Mucosa of rectum (tissue), 2 donors: ENCODE measurements at regions not wholly inside any gene's neighbourhood (a gene's known extent, or its start where the extent isn't known, plus 50 kb on each side); places are given as distances from the start of the nearest gene placed in this dataset.

Experiments
- H3K27ac ChIP-seq, 2 donors: one replicate each; pipeline ENCODE4 v1.7.0; 2013; ENCODE audit warnings: inconsistent platforms in 2 of 2, low read depth in 2 of 2, low read length in 2 of 2
- H3K27me3 ChIP-seq, 2 donors: one replicate each; pipeline ENCODE4 v1.7.0; 2013; ENCODE audit warnings: low read length in 2 of 2; ENCODE audit not compliant: control insufficient read depth in 2 of 2, insufficient read depth in 2 of 2
- H3K36me3 ChIP-seq, 2 donors: one replicate each; pipeline ENCODE4 v1.7.0; 2013; ENCODE audit warnings: low read length in 2 of 2; ENCODE audit not compliant: control insufficient read depth in 2 of 2, insufficient read depth in 2 of 2
- H3K4me1 ChIP-seq, 2 donors: one replicate each; pipeline ENCODE4 v1.7.0; 2013; ENCODE audit warnings: low read length in 2 of 2, mild to moderate bottlenecking in 1 of 2; ENCODE audit not compliant: control insufficient read depth in 2 of 2, insufficient read depth in 2 of 2
- H3K4me3 ChIP-seq, 2 donors: one replicate each; pipeline ENCODE4 v1.7.0; 2013; ENCODE audit warnings: low read length in 2 of 2
- H3K9ac ChIP-seq, 2 donors: one replicate each; pipeline ENCODE4 v1.7.0; 2013; ENCODE audit warnings: low read length in 2 of 2, low read depth in 1 of 2, mild to moderate bottlenecking in 1 of 2
- H3K9me3 ChIP-seq, 2 donors: one replicate each; pipeline ENCODE4 v1.7.0; 2013; ENCODE audit warnings: low read length in 2 of 2; ENCODE audit not compliant: control insufficient read depth in 2 of 2
- donor health status: healthy.
- donor health status: Normal muscosa, but diverticular disease.

DNA sequence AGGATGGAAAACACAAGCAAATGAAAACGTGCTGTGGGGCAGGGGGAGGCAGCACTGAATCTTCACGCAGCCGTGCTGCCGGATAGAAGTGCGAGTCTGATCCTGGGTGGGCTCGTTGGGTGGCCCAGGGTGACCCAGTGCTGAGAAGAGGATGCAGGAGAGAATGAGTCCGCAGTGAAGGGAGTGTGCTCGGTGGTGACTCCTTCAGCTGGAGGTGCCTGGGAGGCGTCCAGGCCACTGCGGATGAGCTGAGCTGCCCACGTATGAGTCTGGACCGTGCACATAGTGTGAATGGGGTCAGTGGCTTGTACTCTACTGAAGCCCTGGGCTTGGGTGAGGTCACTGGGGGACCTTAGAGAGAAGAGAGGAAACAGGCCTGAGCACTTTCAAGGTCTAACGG, 190.0 kb upstream of the MGMT start:
- Histone ChIP-seq H3K9ac (no peak overlapping the region), H3K27me3 (peaks cover 0 to 2% of the 10 kb centered on the region in 2 donors), H3K4me3 (no peak overlapping the region), H3K27ac (no peak overlapping the region), H3K4me1 (no peaks in the 10 kb centered on the region), H3K9me3 (no peaks in the 10 kb centered on the region), H3K36me3 (no peaks in the 10 kb centered on the region)

DNA sequence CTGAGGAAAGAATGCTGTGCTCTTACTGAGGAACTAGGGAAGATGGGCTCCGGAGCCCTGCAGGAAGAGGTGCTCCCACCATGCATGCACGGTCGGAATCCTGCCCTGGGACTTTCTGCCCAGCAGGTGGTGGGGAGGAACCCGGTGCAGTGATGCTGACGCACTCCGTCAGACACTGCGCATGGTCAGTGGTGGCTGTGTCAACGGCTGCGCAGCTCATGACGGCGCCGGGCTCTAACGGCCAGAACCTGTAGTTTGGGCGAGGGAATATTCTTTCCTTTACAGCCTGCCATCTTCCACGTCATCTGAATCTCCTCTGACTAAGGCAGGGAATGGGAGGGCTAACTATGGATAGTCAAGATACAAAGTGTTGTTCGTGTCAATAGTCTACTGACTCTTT, 189.2 kb upstream of the MGMT start:
- no peaks in the 10 kb centered on the region for H3K9me3 ChIP-seq
- H3K27ac ChIP-seq = no peak overlapping the region
- H3K4me3 ChIP-seq = no peak overlapping the region
- no peaks in the 10 kb centered on the region for H3K36me3 ChIP-seq
- H3K9ac ChIP-seq = no peak overlapping the region
- H3K4me1 ChIP-seq = no peaks in the 10 kb centered on the region
- peaks cover 0 to 2% of the 10 kb centered on the region in 2 donors for H3K27me3 ChIP-seq

DNA sequence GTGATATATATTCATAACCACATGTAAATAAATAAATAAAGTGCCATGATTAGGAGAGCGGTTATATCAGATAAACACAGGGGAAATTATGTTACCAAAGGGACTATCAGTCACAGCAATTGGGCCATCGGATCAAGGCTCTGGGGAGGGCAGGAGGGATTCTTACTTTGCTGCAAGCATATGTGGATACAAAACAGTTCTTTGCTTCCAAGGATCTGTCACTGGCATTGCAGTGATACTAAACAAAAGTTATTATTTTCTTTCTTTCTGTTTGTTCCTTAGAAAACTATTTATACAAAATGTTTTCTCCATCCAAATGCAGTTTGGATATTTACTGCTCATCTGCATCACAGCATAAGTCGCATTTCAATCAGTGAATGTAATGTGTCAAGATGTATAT, 188.4 kb upstream of the MGMT start:
- Histone ChIP-seq H3K4me1 (no peaks in the 10 kb centered on the region), H3K36me3 (no peaks in the 10 kb centered on the region), H3K27ac (no peak overlapping the region), H3K9me3 (no peaks in the 10 kb centered on the region), H3K9ac (no peak overlapping the region), H3K27me3 (peaks cover 0 to 2% of the 10 kb centered on the region in 2 donors), H3K4me3 (no peak overlapping the region)

DNA sequence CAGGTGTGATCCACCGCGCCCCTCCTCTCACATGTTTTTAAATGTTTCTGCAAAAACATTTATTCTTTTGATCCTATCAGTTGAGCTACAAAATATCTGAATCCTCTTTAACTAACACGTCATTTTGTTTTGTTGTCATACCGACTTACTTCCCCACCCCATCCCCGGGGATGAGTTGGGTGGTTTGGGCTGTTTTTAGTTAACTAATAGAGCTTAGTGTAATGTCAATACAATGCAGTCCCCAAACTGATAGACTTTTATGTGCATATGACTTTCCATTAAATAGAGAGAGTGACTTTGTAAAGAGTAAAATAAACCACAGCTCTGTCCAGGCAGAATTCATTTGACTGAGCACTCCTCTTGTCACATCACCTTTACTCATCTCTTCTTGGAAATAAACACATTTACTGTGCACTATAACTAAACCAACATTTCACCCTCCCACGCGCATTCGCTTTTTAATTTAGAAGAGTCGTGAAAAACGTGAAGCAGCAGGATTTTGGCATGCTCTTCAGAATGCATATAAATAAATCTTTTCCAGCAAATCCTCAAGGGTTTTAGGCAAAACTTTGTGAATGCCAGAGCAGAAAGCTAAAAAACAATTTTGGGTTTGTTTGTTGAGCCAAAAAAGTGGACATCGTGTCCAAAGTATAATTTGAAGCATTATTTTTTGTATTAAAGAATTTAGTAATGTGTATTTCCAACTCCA, 187.4 kb upstream of the MGMT start:
- Histone ChIP-seq H3K36me3 (no peaks in the 10 kb centered on the region), H3K9ac (no peak overlapping the region), H3K4me3 (no peak overlapping the region), H3K27ac (no peak overlapping the region), H3K4me1 (no peaks in the 10 kb centered on the region), H3K27me3 (peaks cover 0 to 2% of the 10 kb centered on the region in 2 donors), H3K9me3 (no peaks in the 10 kb centered on the region)

DNA sequence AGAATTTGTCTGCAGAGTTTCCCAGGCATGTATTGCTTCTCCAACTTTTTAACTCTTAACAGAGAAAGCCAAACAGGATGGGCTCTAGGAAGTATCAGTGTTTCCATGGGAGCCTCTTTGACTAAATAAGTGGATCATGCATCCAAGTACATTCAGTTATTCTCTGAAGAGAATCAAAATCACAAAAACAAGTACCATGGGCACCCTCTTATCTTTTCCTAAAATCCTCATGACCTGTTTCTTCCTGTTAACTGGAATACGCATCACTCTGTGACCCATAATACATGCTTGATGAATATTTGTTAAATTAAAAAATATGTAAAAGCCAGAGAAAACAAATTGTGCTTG, 186.9 kb upstream of the MGMT start:
- Histone ChIP-seq H3K9me3 (no peaks in the 10 kb centered on the region), H3K4me1 (no peaks in the 10 kb centered on the region), H3K27me3 (peaks cover 0 to 2% of the 10 kb centered on the region in 2 donors), H3K9ac (no peak overlapping the region), H3K27ac (no peak overlapping the region), H3K4me3 (no peak overlapping the region), H3K36me3 (no peaks in the 10 kb centered on the region)

DNA sequence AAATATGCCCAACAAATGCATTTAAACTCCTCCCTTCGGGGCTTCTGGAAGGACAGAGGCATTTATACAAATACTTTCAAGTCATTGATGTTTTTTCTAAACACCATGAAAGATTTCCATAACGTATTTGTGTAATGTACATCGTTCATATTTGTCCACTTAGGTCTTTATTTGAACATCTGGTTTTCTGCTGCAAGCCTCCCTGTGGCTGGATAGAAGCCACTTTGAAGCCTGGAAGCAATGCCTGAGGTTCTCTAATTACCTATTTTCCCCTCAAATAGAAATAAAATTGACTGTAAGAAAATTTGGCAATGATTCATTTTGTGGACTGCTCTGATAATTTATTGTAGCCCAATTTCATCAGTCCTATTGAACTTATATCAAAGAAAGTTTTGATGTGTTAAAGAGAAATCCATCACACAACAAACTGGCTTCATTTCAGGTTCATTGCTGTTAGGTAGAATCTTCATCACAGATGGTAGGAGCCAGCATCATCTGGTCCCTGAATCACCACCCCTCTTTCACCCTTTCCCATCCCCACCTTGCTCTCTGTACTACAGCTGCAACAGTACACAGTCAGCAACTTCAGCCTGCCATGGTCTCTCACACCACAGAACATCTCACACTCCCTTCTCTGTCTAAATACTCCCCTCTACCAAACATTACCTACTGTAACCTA, 186.0 kb upstream of the MGMT start:
- no peaks in the 10 kb centered on the region for H3K4me1 ChIP-seq
- no peak overlapping the region for H3K27ac ChIP-seq
- no peak overlapping the region for H3K9ac ChIP-seq
- peaks cover 0 to 2% of the 10 kb centered on the region in 2 donors for H3K27me3 ChIP-seq
- H3K36me3 ChIP-seq = no peaks in the 10 kb centered on the region
- H3K4me3 ChIP-seq = no peak overlapping the region
- H3K9me3 ChIP-seq = no peaks in the 10 kb centered on the region

DNA sequence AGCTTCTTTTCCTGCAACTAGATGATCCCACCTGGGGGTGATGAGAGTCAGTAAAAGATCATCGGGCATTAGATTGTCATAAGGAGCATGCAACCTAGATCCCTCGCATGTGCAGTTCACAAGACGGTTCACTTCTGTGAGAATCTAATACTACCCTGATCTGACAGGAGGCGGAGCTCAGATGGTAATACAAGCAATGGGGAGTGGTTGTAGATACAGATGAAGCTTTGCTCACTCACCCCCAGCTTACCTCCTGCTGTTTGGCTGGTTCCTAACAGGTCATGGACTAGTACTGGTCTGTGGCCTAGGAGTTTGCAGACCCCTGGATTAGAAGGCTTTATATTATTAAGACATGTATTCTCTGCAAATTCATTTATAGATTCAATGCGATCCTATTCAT, 181.6 kb upstream of the MGMT start:
- Histone ChIP-seq H3K36me3 (no peaks in the 10 kb centered on the region), H3K9ac (no peak overlapping the region), H3K4me3 (no peak overlapping the region), H3K27me3 (peaks cover 0 to 2% of the 10 kb centered on the region in 2 donors), H3K9me3 (no peaks in the 10 kb centered on the region), H3K27ac (no peak overlapping the region), H3K4me1 (no peaks in the 10 kb centered on the region)

DNA sequence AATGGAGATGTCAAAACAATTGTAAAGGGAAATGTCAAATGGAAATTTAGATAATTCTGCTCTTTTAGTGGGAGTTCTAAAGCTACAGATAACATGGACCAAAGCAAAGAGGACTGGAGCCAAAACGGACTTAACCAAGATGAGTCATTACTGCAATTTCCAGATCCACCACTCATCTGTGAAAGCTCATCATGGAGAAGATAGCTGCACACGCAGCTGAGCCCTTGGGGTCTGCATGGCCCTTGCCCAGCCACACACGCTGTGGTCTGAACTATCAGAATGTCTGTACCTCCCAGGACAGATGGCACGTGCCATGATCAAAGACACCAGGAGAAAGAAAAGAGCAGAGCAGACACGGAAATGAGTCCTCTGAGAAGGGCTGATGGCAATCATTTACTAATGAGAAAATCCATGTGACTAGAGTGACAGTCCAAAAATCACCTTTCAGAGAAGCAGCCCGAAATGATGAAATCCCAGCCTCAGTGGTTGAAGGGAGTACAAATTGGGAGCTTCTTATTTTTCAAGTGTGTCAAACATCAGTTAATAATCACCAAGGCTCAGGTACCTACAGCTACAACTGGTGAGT, 177.9 kb upstream of the MGMT start:
- Histone ChIP-seq H3K4me3 (no peak overlapping the region), H3K9ac (no peak overlapping the region), H3K27me3 (no peaks in the 10 kb centered on the region), H3K9me3 (no peaks in the 10 kb centered on the region), H3K4me1 (no peaks in the 10 kb centered on the region), H3K36me3 (no peaks in the 10 kb centered on the region), H3K27ac (no peak overlapping the region)

DNA sequence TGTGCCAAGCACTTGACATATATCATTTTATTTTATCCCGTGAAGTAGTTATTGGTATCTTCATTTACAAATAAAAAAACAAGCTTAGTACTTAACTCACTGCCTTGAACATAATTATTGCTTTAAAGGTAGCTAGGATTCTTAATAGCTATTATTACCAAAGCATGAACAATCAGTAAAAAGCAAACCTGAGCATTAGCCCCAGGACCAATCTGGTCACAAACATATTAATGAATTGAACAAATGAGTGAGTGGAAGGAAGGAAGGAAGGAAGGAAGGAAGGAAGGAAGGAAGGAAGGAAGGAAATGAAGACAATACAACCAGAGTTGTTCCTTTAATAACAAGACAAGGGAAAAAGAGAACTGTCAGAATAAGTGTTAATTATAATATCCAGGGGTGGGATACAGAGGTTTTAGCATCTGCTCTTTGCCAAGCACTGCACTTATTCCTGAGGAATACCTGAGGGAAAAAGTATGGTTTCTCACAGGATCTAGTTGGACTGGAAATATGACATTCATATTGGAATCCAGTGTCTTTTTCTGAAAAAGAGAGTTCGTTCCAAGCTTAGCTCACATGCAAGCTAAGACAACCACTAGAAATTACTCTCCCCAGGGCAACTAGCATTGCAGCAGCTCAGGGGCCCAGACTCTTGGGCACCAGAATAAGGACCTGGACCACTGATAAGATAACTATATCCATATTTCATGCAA, 172.9 kb upstream of the MGMT start:
- Histone ChIP-seq H3K4me3 (no peak overlapping the region), H3K27ac (no peak overlapping the region), H3K27me3 (no peaks in the 10 kb centered on the region), H3K36me3 (no peaks in the 10 kb centered on the region), H3K9ac (no peak overlapping the region), H3K9me3 (peaks cover 0 to 2% of the 10 kb centered on the region in 2 donors), H3K4me1 (no peaks in the 10 kb centered on the region)

DNA sequence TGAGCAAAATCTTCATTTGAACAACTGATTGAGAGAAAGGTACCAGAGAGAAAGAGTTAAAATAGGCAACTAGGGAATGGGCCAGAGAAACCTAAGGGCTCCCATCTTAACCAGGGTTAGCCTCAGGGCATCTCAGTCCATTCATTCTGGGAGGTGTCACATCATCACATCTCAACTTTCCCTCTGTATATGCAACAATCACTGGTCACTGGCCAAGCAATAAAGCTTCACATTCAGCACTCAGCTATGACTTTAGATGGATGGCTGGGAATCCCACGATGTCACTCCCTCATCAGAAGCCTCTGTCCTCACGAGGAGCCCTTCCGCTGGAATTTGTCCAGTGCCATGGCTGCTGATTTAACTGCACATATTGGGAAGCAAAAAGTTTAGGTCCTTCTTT, 172.1 kb upstream of the MGMT start:
- no peaks in the 10 kb centered on the region for H3K36me3 ChIP-seq
- H3K27me3 ChIP-seq = no peaks in the 10 kb centered on the region
- H3K4me3 ChIP-seq = no peak overlapping the region
- no peaks in the 10 kb centered on the region for H3K4me1 ChIP-seq
- no peak overlapping the region for H3K9ac ChIP-seq
- H3K9me3 ChIP-seq = peaks cover 0 to 2% of the 10 kb centered on the region in 2 donors
- H3K27ac ChIP-seq = no peak overlapping the region
